Retina (tissue), 1 donor: ENCODE measurements at regions not wholly inside any gene's neighbourhood (a gene's known extent, or its start where the extent isn't known, plus 50 kb on each side); places are given as distances from the start of the nearest gene placed in this dataset.
"Not testable (repeated sequence)": the region's sequence is repeated elsewhere in the genome, so short reads cannot be mapped to it uniquely, and the experiment has no call there.

Experiments
- DNase-seq: peaks from one replicate; pipeline ENCODE4 v3.0.0-alpha.2; 2016

DNA sequence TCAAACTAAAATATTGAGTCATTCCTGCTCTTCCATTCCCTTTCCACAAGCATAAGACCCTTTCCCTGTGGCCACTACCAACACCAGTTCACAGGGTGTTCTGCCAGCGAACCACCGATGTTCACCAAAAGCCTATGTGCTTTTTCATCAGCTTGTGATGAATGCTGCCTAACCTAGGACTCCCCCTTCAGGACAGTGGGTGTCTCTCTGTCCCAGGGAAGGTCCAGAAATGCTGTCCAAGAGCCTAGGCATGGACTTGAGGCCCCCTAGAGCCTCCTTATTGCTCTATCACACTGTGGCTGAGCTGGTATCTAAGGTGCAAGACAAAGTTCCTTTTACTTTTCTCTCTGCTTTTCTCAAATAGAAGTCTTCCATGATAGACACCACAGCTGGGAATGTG, 1015.6 kb downstream of the PCDH19 start:
- DNase-seq: no peak

DNA sequence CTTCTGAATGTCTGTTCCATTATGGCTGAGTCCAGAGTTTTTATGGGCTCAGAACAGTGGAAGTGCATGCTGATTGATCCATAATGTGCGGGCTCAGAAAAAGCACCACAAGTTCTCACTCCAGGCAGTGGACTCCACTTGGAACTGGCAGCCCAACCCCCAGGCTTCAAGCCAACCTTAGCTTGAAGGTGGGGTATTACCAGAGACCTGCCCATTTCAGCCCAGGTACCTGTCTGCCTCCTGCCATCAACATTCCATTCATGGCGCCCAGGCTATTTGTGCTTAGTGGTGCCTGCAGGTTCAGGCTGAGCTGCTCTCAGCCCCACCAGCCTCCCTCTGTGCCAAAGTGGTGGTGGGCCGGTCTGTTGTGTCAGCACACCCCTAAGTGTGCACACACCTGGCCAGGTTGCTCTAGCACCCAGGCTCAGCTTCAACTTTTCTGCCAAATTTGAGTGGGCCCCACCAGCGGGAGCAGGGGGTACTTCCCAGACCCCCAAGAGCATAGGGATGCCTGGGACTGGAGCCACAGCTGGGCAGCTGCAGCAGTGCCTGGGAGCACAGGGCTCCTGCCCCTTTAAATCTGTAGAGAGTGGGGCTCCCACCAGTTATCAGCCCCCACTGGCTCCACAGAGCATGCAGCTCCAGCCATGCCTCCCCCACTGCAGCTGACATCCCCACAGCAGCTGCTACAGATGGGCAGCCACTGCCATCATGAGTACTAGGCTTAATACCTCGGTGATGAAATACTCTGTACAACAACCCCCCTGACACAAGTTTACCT, 1025.3 kb downstream of the PCDH19 start:
- DNase-seq: no peak

- no peak for DNase-seq
These were observed 1026.3 kb downstream of the PCDH19 start for GRCh38 chrX:99383786-99384185.

GRCh38 chrX:99371976-99372595, 1038.0 kb downstream of the PCDH19 start:
- no peak for DNase-seq

GRCh38 chrX:99353412-99353811, 1056.7 kb downstream of the PCDH19 start:
- DNase-seq: no peak

- DNase-seq: no peak
These were observed 1061.8 kb downstream of the PCDH19 start for GRCh38 chrX:99348256-99348655.

- DNase-seq: no peak
These were observed 1101.8 kb downstream of the PCDH19 start for GRCh38 chrX:99308302-99308701.

DNA sequence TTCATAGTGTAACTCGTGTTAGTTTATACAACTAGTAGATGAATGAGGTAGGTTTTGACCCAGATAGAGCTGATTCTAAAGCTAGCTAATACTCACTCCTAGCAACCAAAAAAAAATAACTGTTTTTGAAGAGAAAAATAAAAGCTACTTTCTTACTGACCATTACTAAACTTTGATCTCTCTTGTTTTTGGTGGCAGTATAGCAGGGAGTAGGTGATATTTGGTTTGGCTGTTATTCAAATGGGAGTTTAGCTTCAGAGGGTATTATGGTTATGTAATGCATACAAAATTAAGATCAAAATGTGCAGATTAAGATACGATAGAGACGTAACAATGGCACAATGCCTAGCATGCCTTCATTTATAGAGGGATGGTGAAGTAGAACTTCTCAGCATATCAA, 1104.5 kb downstream of the PCDH19 start:
- no peak for DNase-seq

GRCh38 chrX:99301990-99302389, 1108.1 kb downstream of the PCDH19 start:
- DNase-seq: no peak

DNA sequence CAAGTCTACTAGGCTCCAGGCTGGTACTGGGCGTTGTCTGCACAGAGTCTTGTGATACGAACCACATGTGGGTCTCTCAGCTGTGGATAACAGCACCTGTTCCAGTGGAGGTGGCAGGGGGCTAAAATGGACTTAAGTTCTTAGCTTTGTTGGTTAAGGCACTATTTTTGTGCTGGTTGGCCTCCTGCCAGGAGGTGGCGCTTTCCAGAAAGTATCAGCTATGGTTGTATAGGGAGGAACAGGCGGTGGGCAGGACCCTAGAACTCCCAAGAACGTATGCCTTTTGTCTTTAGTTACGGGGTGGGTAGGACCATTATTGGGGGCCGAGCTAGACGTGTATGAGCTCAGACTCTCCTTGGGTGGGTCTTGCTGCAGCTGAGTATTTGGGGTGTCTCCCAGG, 1138.4 kb downstream of the PCDH19 start:
- DNase-seq: no peak

- no peak for DNase-seq
These were observed 1143.8 kb downstream of the PCDH19 start for GRCh38 chrX:99266255-99266654.

GRCh38 chrX:99248180-99248579, 1161.9 kb downstream of the PCDH19 start:
- DNase-seq: no peak

DNA sequence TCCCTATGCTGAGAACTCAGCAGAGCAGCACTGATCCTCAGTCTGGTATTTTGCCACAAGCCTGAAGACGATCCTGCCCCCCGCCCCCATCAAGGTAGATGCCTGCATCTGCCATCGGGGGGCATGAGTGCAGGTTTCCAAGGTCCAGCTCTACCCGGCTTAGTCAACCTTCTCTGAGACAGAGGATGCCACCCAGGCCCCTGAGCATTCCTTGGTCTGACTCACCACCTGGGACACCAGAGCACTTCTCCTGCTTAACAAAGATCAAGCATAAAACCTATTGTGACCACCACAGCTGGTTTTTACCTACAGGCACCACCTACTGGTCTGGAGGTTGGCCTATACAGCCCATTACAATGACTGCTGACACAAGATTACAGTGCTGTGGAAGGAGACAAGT, 1168.1 kb downstream of the PCDH19 start:
- no peak for DNase-seq

DNA sequence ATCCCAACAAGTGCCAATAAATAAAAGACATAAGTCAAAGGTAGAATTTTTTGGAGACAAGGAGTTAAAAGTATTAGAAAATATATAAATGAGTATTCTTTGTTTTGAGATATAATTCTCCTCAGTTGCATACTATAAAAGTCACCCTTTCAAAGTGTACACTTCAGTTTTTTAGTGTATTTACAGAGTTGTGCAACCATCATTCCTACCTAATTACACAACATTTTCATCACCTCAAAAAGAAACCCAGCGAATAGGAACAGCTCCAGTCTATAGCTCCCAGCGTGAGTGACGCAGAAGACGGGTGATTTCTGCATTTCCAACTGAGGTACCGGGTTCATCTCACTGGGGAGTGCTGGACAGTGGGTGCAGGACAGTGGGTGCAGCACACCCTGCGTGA, 1175.7 kb downstream of the PCDH19 start:
- DNase-seq: not testable (repeated sequence)

- no peak for DNase-seq
These were observed 1217.7 kb downstream of the PCDH19 start for GRCh38 chrX:99192421-99192820.

DNA sequence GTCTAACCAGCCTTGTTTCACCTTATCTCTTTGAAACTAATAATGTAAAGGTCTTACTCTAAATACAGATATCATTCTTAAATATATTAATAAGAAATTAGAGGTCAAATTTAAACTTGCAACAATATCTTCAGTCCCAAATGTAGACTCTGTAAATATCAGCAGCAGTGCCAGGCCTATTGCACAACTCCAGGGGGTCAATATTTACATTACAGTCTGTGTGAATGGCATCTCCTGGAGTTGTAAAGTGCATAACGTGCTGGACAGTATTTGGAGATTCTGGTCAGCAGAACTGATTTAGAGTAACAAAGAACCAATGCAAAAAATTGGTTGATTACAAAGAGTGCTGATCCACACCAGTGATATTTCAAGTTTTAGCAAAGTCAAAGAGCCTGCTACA, 1225.9 kb downstream of the PCDH19 start:
- DNase-seq: no peak

- DNase-seq: no peak
These were observed 1237.1 kb downstream of the PCDH19 start for GRCh38 chrX:99172958-99173357.

DNA sequence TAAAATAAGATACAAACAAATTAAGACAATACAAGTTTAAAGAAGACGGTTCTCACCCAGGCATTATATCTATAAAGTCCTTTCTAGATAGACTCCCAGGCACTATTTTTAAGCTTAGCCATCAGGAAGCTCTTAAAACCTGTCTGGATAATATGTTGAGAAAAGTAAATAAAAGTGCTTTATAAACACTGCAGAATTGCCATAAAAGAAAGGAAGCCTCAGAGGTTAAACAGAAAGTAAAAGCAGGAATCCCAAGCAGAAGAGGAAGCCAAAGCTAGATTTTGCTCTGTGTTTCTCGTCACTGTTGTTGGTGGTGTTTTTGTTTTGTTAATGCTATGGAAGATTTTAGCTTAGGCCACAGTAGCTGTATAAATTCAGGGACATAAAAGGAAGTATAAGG, 1267.3 kb downstream of the PCDH19 start:
- DNase-seq: no peak

- DNase-seq: no peak
These were observed 1272.6 kb downstream of the PCDH19 start for GRCh38 chrX:99137488-99137887.

DNA sequence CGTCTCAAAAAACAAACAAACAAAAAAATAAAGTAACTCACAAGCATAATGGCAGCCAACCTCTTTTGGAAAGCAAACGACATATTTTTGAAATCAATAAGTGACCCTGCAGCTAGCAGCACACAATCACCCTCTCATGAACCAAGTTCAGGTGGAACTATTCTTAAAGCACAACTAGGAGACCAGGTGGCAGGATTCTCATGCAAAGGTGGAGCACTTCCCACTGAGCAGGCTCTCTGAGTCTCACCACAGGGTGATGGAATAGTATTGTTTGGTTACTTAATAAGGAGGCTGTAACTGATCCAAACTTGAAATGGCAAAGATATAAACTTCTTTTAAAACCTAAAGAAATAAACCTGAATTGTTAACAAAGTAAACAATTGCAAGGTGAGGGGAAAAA, 1293.1 kb downstream of the PCDH19 start:
- no peak for DNase-seq

GRCh38 chrX:99095965-99096635, 1314.0 kb downstream of the PCDH19 start:
- DNase-seq: no peak

DNA sequence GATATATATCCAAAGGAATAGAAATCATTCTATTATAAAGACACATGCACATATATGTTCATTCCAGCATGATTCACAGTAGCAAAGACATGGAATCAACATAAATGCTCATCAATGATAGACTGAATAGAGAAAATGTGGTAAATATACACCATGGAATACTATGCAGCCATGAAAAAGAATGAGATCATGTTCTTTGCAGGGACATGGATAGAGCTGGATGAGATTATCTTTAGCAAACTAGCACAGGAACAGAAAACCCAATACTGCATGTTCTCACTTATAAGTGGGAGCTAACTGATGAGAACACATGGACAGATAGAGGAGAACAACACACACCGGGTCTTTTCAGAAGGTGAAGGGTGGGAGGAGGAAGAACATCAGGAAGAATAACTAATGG, 1318.6 kb downstream of the PCDH19 start:
- DNase-seq: no peak

GRCh38 chrX:99078301-99078700, 1331.8 kb downstream of the PCDH19 start:
- DNase-seq: no peak

DNA sequence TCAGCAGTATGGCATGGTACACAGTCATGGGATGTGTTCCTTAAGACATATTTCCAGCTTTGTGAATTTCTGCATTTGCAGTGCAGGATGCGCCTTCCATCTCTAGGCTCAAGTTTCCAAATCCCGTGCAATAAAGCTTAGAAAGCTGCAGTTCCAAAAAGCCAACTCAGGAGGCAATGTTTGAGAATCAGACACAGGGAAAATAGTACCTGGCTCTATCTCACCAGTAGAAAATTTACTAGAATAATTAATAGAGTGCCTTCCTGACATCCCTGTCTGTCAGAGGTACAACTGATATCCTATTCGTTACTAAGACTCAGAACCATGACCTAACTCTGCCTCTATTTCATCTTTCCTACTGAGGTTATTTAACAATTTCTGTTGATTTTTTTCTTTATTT, 1333.0 kb downstream of the PCDH19 start:
- no peak for DNase-seq
